Activated CD4-positive, alpha-beta T cell treated with anti-CD3 and anti-CD28 coated beads, Interleukin-2, amount 10 ng/mL, durations not matched to agents 7 days and 5 days (primary cell): ENCODE measurements at regions not wholly inside any gene's neighbourhood (a gene's known extent, or its start where the extent isn't known, plus 50 kb on each side); places are given as distances from the start of the nearest gene placed in this dataset.

Experiments
- CTCF ChIA-PET: fragments of 350-600 bp; sonication (Branson Sonifier 250); formaldehyde crosslinking; loops from one replicate; lab custom pipeline; 2021; ENCODE audit warnings: antibody characterized with exemption; lab: Charles Lee
- POLR2A ChIA-PET: fragments of 350-600 bp; sonication (Branson Sonifier 250); formaldehyde crosslinking; loops from one replicate; lab custom pipeline; 2021; ENCODE audit warnings: antibody characterized with exemption; lab: Charles Lee
- DNase-seq: peaks from one replicate; pipeline ENCODE4 v3.0.0-alpha.2; 2020
- H3K27ac Mint-ChIP-seq: one replicate; pipeline ENCODE4 v1.8.0; 2021; ENCODE audit warnings: mild to moderate bottlenecking, moderate library complexity, mixed read lengths
- H3K27me3 Mint-ChIP-seq: one replicate; pipeline ENCODE4 v1.8.0; 2021; ENCODE audit warnings: mixed read lengths
- H3K36me3 Mint-ChIP-seq: one replicate; pipeline ENCODE4 v1.8.0; 2021; ENCODE audit warnings: low read depth, mixed read lengths
- H3K4me1 Mint-ChIP-seq: one replicate; pipeline ENCODE4 v1.8.0; 2021; ENCODE audit warnings: mixed read lengths
- H3K4me3 Mint-ChIP-seq: one replicate; pipeline ENCODE4 v1.8.0; 2021; ENCODE audit warnings: mild to moderate bottlenecking, moderate library complexity, mixed read lengths
- H3K9me3 Mint-ChIP-seq: one replicate; pipeline ENCODE4 v1.8.0; 2021; ENCODE audit warnings: mixed read lengths

DNA sequence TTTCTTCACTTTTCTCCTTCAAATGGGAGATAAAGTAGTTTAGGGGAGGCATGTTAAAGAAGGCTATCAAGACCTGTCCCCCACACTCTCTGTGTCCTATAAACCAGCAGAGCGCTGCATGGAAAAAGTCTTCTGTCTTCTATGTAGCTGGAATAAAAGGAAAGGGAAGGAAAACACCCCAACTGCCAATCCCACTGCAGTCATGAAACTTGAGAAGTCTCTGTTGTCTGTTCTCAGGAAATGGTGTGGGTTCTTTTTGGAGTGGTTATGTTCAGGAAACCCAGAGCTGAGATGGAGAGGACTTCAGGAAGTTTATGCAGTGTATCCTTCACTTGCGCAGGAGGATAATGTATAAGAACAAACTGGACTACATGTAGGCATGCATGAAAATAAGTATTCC lies 274.3 kb downstream of the GAS1 start:
- ChIA-PET CTCF (no interaction called here), POLR2A (no interaction called here)
- Mint-ChIP-seq H3K4me1 (peaks cover 3% of the 10 kb centered on the region), H3K9me3 (peaks cover 3% of the 10 kb centered on the region), H3K27me3 (peaks cover 2% of the 10 kb centered on the region), H3K36me3 (no peaks in the 10 kb centered on the region), H3K4me3 (no peak overlapping the region), H3K27ac (no peak overlapping the region)
- DNase-seq = no peak

DNA sequence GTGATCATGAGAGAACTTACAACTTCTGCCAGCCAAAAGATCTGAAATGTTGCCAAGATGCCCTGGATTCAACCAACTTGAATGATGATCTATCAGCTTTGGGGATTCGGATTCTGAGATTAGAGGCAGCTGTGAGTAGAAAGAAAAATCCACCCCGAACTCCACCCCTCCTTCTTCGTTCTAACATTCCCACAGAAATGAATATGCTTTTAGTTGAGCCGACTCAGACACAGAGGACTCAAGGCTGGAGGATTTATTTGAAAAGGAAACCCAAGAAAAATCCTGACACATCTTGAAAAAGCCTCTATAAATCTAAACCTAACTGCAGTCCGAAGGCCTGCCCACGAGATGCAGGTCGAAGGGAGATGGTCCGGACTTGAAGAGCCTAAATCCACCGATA lies 275.0 kb downstream of the GAS1 start:
- Mint-ChIP-seq H3K9me3 (peaks cover 3% of the 10 kb centered on the region), H3K27ac (no peak overlapping the region), H3K4me1 (peaks cover 3% of the 10 kb centered on the region), H3K27me3 (peaks cover 2% of the 10 kb centered on the region), H3K36me3 (no peaks in the 10 kb centered on the region), H3K4me3 (no peak overlapping the region)
- ChIA-PET POLR2A (no interaction called here), CTCF (no interaction called here)
- no peak for DNase-seq

DNA sequence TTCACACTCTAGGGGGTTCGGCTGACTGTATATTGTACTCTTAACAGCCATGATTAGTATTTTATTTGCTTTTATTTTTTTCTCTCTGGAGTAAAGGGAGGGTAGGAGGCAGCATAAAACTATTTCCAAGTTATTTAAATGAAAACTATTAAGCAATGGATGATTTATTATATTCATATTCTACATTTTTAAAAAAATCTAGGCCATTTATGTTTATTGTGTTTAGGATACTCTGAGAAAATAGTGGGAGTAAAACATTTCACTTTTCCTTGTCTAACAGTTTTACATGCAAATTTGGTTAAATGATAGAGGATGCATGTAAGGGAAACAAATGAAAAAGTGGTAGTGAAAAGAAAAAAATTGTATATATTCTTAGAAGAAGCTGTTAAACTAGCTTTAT lies 276.3 kb downstream of the GAS1 start:
- peaks cover 3% of the 10 kb centered on the region for H3K9me3 Mint-ChIP-seq
- H3K4me3 Mint-ChIP-seq = no peak overlapping the region
- ChIA-PET CTCF (no interaction called here), POLR2A (no interaction called here)
- no peak for DNase-seq
- H3K4me1 Mint-ChIP-seq = peaks cover 8% of the 10 kb centered on the region
- no peaks in the 10 kb centered on the region for H3K36me3 Mint-ChIP-seq
- no peak overlapping the region for H3K27ac Mint-ChIP-seq
- H3K27me3 Mint-ChIP-seq = peaks cover 2% of the 10 kb centered on the region

DNA sequence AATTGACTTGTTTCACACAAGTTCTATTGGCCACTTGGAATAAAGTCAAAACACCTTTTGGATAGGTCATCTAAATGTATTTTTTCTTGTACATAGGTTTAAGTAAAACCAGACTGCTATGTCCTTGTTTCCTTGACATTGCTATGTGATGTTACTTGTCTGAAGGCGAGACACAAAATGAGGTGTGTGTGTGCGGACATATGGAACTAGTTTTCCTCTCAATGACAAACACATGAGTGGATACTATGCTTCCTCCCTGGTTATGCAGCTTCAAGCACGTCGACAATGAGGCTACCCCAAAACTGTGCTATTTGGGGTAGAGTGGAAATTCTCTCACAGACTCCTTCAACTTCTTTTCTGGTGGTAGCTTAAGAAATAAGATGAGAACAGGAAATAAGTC lies 276.8 kb downstream of the GAS1 start:
- DNase-seq = no peak
- ChIA-PET CTCF (no interaction called here), POLR2A (no interaction called here)
- peaks cover 8% of the 10 kb centered on the region for H3K4me1 Mint-ChIP-seq
- peaks cover 3% of the 10 kb centered on the region for H3K9me3 Mint-ChIP-seq
- H3K27ac Mint-ChIP-seq = no peak overlapping the region
- H3K4me3 Mint-ChIP-seq = no peak overlapping the region
- H3K27me3 Mint-ChIP-seq = peaks cover 2% of the 10 kb centered on the region
- H3K36me3 Mint-ChIP-seq = no peaks in the 10 kb centered on the region

DNA sequence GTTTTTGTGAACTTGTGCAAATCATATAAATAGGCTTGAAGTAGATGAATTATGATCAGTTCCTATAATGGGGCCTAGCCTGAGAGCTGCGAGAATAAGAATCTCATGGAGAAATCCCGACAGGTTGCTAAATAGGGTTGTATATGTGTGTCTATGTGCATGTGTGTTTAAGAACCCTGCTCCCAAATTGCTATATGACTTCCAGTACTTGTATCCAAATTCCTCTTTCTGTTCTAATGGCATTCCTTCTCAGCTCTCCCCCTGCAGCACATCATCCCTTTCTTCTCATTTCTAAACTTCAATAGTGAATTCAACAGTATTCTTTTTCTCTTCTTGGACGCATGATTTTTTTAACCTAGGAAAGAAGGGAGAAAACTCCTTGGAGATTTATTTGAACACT lies 277.2 kb downstream of the GAS1 start:
- Mint-ChIP-seq H3K4me3 (no peak overlapping the region), H3K9me3 (peaks cover 3% of the 10 kb centered on the region), H3K27me3 (peaks cover 2% of the 10 kb centered on the region), H3K27ac (no peak overlapping the region), H3K4me1 (peaks cover 8% of the 10 kb centered on the region), H3K36me3 (no peaks in the 10 kb centered on the region)
- no peak for DNase-seq
- ChIA-PET CTCF (no interaction called here), POLR2A (no interaction called here)

DNA sequence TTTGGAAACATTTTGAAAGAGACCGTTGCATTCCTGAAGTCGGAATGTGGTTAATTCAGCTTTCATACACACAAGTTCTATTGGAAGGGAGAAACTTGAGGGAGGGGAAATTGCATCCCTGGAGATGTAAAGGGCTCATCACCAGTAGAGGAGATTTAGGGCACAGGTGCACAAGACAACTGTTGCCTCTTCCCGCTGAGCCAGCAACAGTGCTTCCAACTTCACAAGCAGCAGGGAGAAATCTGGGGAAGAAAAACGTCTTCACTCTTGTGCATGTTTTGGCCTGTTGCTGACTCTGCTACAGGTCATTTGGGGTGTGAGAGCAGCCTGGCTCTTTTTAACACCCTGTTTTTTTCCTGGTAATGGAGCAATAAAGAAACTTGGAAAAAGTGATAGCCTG lies 277.9 kb downstream of the GAS1 start:
- peaks cover 2% of the 10 kb centered on the region for H3K27me3 Mint-ChIP-seq
- no peak overlapping the region for H3K27ac Mint-ChIP-seq
- ChIA-PET POLR2A (no interaction called here), CTCF (no interaction called here)
- peaks cover 8% of the 10 kb centered on the region for H3K4me1 Mint-ChIP-seq
- H3K36me3 Mint-ChIP-seq = no peaks in the 10 kb centered on the region
- peaks cover 3% of the 10 kb centered on the region for H3K9me3 Mint-ChIP-seq
- H3K4me3 Mint-ChIP-seq = no peak overlapping the region
- no peak for DNase-seq

DNA sequence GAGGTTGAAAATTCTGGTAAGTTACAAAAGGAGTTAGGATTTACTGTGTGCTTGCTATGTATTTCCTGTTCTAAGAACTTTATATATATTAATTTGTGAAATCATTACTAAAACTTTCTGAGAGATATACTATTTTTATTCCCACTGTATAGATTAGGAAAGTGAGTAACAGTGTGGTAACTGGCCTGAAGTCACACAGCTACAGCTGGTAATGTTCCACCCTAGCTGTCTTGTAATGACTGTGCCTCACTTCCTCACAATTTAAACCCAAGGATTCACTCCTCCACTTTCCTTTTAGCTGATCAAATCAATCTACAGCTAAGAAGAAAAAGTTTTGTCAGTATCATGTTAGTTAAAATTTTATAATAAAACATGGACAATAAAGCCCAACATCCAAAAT lies 278.8 kb downstream of the GAS1 start:
- Mint-ChIP-seq H3K4me3 (no peak overlapping the region), H3K4me1 (peaks cover 8% of the 10 kb centered on the region), H3K27ac (no peak overlapping the region), H3K9me3 (peaks cover 3% of the 10 kb centered on the region), H3K36me3 (no peaks in the 10 kb centered on the region), H3K27me3 (peaks cover 2% of the 10 kb centered on the region)
- POLR2A ChIA-PET = no interaction called here
- DNase-seq = no peak
- CTCF ChIA-PET = no interaction called here

DNA sequence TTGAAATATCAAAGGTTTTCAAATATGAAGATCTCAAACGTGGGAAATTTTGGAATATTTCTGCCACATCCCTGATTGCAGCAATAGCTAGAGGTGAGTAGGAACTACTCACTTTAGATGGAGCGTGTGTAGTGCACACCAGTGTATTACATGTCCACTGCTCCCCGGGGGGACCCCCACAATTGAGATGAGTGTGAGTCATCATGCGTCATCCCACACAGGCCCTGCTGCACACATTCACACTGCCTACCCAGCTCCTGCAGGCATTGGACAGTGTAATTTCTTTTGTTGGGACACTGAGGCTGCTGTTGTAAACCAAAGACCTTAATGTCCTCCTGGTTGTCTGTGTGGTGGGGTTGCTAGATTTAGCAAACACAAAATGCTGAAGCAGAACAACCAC lies 280.0 kb downstream of the GAS1 start:
- CTCF ChIA-PET = no interaction called here
- POLR2A ChIA-PET = no interaction called here
- no peak for DNase-seq

DNA sequence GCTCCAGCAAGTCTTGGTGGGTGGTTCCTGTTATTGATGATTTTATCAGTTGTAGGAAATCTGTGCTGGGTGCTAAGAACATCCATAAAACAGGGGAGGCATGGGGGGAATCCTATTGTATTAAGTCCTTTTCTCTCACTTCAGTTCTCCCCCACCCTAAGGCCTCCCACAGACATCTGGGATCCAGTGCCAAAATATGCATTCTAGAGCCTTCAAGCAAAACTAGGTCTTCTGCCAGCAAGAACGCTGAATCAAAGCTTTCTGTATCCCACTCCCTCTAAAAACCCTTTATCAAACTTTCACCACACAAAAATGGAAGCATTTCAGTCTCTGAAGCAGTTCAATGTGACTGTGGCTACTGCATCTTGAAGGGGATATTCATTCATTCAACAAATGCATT lies 281.9 kb downstream of the GAS1 start:
- H3K27me3 Mint-ChIP-seq = no peaks in the 10 kb centered on the region
- no peak for DNase-seq
- H3K36me3 Mint-ChIP-seq = no peaks in the 10 kb centered on the region
- ChIA-PET POLR2A (no interaction called here), CTCF (no interaction called here)
- H3K4me3 Mint-ChIP-seq = no peak overlapping the region
- H3K9me3 Mint-ChIP-seq = no peaks in the 10 kb centered on the region
- H3K4me1 Mint-ChIP-seq = peaks cover 10% of the 10 kb centered on the region
- H3K27ac Mint-ChIP-seq = no peak overlapping the region

More for the DNA sequence above, 280.0 kb downstream of the GAS1 start:
- Mint-ChIP-seq H3K27ac (no peak overlapping the region), H3K27me3 (peaks cover 2% of the 10 kb centered on the region), H3K36me3 (no peaks in the 10 kb centered on the region), H3K9me3 (peaks cover 3% of the 10 kb centered on the region), H3K4me3 (no peak overlapping the region), H3K4me1 (peaks cover 5% of the 10 kb centered on the region)

DNA sequence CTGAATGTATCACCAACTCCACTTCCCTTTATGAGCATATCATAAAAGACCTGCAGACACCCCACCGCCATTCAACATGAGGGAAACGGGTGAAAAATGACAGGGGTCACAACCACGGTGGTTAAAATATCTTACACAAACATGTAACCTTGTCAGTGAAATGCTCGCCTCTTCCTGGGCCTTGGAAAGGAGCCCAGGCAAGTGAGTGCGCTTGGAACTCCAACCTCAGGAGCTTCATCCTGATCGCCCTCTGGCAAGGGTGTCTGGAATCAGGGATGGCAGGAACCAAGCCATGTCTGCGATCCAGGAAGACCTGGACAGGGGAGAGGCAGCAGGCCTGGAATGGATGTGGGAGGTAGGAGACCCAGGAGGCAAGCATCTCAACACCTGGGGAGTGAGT lies 282.7 kb downstream of the GAS1 start:
- no peaks in the 10 kb centered on the region for H3K9me3 Mint-ChIP-seq
- peaks cover 18% of the 10 kb centered on the region for H3K4me1 Mint-ChIP-seq
- H3K27ac Mint-ChIP-seq = no peak overlapping the region
- DNase-seq = no peak
- ChIA-PET CTCF (no interaction called here), POLR2A (no interaction called here)
- no peaks in the 10 kb centered on the region for H3K36me3 Mint-ChIP-seq
- H3K27me3 Mint-ChIP-seq = no peaks in the 10 kb centered on the region
- no peak overlapping the region for H3K4me3 Mint-ChIP-seq

DNA sequence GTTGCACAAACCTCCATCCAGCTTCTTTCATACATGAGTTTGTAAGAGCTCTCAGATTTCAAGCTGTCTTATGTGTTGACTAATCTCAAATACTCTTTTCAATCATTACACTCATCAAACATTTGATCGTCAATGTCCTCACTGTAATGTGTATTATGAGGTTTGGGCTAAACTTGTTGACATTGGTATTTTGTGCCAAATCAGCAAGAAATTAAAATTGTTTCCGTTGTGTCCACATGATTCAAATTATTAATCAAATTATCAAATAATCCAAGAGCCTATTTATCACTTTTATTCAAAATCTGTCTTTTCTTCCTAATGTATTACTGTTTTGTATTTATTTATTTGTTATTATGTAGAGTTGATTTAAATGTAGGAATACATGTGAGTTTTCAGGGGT lies 283.4 kb downstream of the GAS1 start:
- no peaks in the 10 kb centered on the region for H3K9me3 Mint-ChIP-seq
- ChIA-PET CTCF (no interaction called here), POLR2A (no interaction called here)
- H3K27ac Mint-ChIP-seq = no peak overlapping the region
- peaks cover 24% of the 10 kb centered on the region for H3K4me1 Mint-ChIP-seq
- no peaks in the 10 kb centered on the region for H3K27me3 Mint-ChIP-seq
- H3K4me3 Mint-ChIP-seq = no peak overlapping the region
- no peaks in the 10 kb centered on the region for H3K36me3 Mint-ChIP-seq
- DNase-seq = no peak

DNA sequence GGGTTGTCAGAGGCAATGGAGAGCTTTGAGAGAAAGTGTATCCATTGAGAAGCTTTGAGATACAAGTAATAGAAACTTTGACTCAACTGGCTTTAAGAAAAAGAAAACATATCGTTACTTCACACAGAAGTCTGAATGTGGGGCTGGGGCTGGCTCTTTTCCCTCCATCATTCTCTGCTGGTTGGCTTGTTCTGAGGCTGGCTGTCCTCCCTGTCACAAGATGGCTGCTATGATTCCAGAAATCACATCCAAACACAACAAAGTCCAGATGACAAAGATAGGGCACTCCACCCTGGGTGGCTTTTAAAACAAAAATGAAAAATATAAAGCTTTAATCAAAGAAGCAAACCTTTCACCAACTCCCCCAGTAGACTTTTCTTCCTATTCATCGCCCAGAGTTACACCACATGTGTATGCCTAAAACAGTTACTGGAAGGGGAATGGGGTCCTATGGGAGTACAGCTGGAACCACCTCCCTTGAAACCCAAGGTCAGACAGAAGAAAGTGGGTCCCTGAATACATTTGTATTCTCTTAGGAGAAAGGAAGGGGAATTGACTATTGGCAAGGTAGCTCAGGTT lies 284.3 kb downstream of the GAS1 start:
- no peak for DNase-seq
- Mint-ChIP-seq H3K9me3 (no peaks in the 10 kb centered on the region), H3K4me3 (no peak overlapping the region), H3K27me3 (no peaks in the 10 kb centered on the region), H3K4me1 (peaks cover 24% of the 10 kb centered on the region), H3K27ac (no peak overlapping the region), H3K36me3 (no peaks in the 10 kb centered on the region)
- POLR2A ChIA-PET = no interaction called here
- CTCF ChIA-PET = no interaction called here

DNA sequence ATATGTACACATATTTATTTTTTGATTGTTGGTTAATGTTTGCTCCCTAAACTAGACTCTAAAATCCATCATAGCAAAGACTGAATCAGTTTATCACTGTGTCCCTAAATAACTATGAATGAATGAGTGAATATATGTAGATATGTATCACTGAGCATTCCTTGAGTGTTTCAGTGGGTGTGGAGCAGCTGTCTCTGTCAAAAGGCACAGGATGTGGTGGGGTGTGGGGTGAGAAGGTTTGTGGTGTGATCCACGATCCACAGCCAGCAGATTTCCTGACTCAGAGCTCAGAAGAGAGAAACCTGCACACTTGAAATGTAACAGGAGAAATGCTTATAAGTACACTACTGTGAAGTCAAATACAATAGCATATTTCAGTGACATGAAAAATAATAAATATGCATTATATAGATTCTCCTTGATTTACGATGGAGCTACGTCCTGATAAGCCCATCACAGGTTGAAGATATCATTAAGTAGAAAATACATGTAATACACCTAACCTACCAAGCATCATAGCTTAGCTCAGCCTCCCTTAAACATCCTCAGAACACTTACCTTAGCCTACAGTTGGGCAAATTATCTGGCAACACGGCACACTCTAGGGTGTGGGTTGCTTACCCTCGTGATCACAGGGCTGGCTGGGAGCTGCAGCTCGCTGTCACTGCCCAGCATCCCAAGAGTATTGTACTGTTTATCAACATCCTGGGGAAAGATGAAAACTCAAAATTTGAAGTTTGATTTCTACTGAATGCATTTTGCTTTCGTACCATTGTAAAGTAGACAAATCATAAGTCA lies 287.0 kb downstream of the GAS1 start:
- peak; percentile 39 for DNase-seq
- H3K27ac Mint-ChIP-seq = no peak overlapping the region
- ChIA-PET POLR2A (no interaction called here), CTCF (interaction anchor here (0.6 kb wide), 1 partner anchor 155 kb away, joined by 3 read pairs; no protein-coding TSS in a partner anchor)
- no peaks in the 10 kb centered on the region for H3K36me3 Mint-ChIP-seq
- no peaks in the 10 kb centered on the region for H3K27me3 Mint-ChIP-seq
- peak overlapping the region; percentile 41 for H3K4me3 Mint-ChIP-seq
- peaks cover 19% of the 10 kb centered on the region for H3K4me1 Mint-ChIP-seq
- H3K9me3 Mint-ChIP-seq = no peaks in the 10 kb centered on the region
